ENCODE measurements at regions not wholly inside any gene's neighbourhood (a gene's known extent, or its start where the extent isn't known, plus 50 kb on each side); places are given as distances from the start of the nearest gene placed in this dataset.
"Not testable (repeated sequence)": the region's sequence is repeated elsewhere in the genome, so short reads cannot be mapped to it uniquely, and the experiment has no call there.

- DNase-seq (ENCODE audit: low read depth) (no peak), FAIRE-seq (no peak)
- no peak for TF ChIP-seq CTCF (IDR thresholded peaks at IDR 0.05; ENCODE audit: insufficient read depth, low read length, severe bottlenecking)
- Histone ChIP-seq H3K4me3 (ENCODE audit: low read depth, low read length) (peak overlapping the region; percentile 37), H3K36me3 (ENCODE audit: control insufficient read depth, insufficient read depth, low read length) (no peaks in the 10 kb centered on the region), H3K27me3 (ENCODE audit: control insufficient read depth, insufficient read depth, low read length) (no peaks in the 10 kb centered on the region)
Observed at GRCh38 chr6:26235302-26235670, 129.7 kb upstream of the BTN3A2 start.

- FAIRE-seq; H3K4me3 ChIP-seq (ENCODE audit: low read depth, low read length); H3K36me3 ChIP-seq (ENCODE audit: control insufficient read depth, insufficient read depth, low read length); DNase-seq (ENCODE audit: low read depth); H3K27me3 ChIP-seq (ENCODE audit: control insufficient read depth, insufficient read depth, low read length): not testable (repeated sequence)
Observed at GRCh38 chr6:26239415-26239814, 125.6 kb upstream of the BTN3A2 start.

- Histone ChIP-seq H3K4me3 (ENCODE audit: low read depth, low read length) (peak overlapping the region; percentile 59), H3K36me3 (ENCODE audit: control insufficient read depth, insufficient read depth, low read length) (no peaks in the 10 kb centered on the region), H3K27me3 (ENCODE audit: control insufficient read depth, insufficient read depth, low read length) (no peaks in the 10 kb centered on the region)
- peak; percentile 55 for DNase-seq (ENCODE audit: low read depth)
- no peak for FAIRE-seq
- no peak for TF ChIP-seq CTCF (IDR thresholded peaks at IDR 0.05; ENCODE audit: insufficient read depth, low read length, severe bottlenecking)
Observed at GRCh38 chr6:26240157-26241032, 124.6 kb upstream of the BTN3A2 start.

- no peak for TF ChIP-seq CTCF (IDR thresholded peaks at IDR 0.05; ENCODE audit: insufficient read depth, low read length, severe bottlenecking)
- H3K27me3 ChIP-seq (ENCODE audit: control insufficient read depth, insufficient read depth, low read length), result no peaks in the 10 kb centered on the region
Observed at GRCh38 chr6:26241033-26241895, 123.7 kb upstream of the BTN3A2 start.

GRCh38 chr6:26243132-26243531 lies 121.9 kb upstream of the BTN3A2 start:
- Histone ChIP-seq H3K36me3 (ENCODE audit: control insufficient read depth, insufficient read depth, low read length) (no peaks in the 10 kb centered on the region), H3K27me3 (ENCODE audit: control insufficient read depth, insufficient read depth, low read length) (no peaks in the 10 kb centered on the region), H3K4me3 (ENCODE audit: low read depth, low read length) (no peak overlapping the region)
- peak; percentile 87 for DNase-seq (ENCODE audit: low read depth)
- FAIRE-seq, result peak; percentile 43
- no peak for TF ChIP-seq CTCF (IDR thresholded peaks at IDR 0.05; ENCODE audit: insufficient read depth, low read length, severe bottlenecking)

More at GRCh38 chr6:26241033-26241895, 123.7 kb upstream of the BTN3A2 start:
- FAIRE-seq, result no peak
- Histone ChIP-seq H3K4me3 (ENCODE audit: low read depth, low read length) (peak overlapping the region; percentile 59), H3K36me3 (ENCODE audit: control insufficient read depth, insufficient read depth, low read length) (no peaks in the 10 kb centered on the region)
- DNase-seq (ENCODE audit: low read depth), result peak; percentile 65

- no peak for FAIRE-seq
- DNase-seq (ENCODE audit: low read depth), result no peak
- H3K27me3 ChIP-seq (ENCODE audit: control insufficient read depth, insufficient read depth, low read length), result no peaks in the 10 kb centered on the region
Observed at GRCh38 chr6:26243752-26244151, 121.2 kb upstream of the BTN3A2 start.

More at GRCh38 chr6:26243752-26244151, 121.2 kb upstream of the BTN3A2 start:
- H3K36me3 ChIP-seq (ENCODE audit: control insufficient read depth, insufficient read depth, low read length), result no peaks in the 10 kb centered on the region
- TF ChIP-seq CTCF (IDR thresholded peaks at IDR 0.05; ENCODE audit: insufficient read depth, low read length, severe bottlenecking), result no peak
- H3K4me3 ChIP-seq (ENCODE audit: low read depth, low read length), result no peak overlapping the region
